Activated naive CD8-positive, alpha-beta T cell treated with anti-CD3 and anti-CD28 coated beads, Interleukin-2, amount 50 U/mL, for 24 hours (primary cell): ENCODE measurements at regions not wholly inside any gene's neighbourhood (a gene's known extent, or its start where the extent isn't known, plus 50 kb on each side); places are given as distances from the start of the nearest gene placed in this dataset.
"Not testable (repeated sequence)": the region's sequence is repeated elsewhere in the genome, so short reads cannot be mapped to it uniquely, and the experiment has no call there.

Source experiments
- ATAC-seq: fragments of 150-1000 bp; cut with Tn5 transposase; one replicate; pipeline ENCODE4 v1.10.0; 2021
- DNase-seq: peaks from one replicate; pipeline ENCODE4 v3.0.0; 2021
- H3K27ac Mint-ChIP-seq: one replicate; pipeline ENCODE4 v1.8.0; 2021; ENCODE audit warnings: mild to moderate bottlenecking, mixed read lengths
- H3K27me3 Mint-ChIP-seq: one replicate; pipeline ENCODE4 v1.8.0; 2021; ENCODE audit warnings: mixed read lengths
- H3K36me3 Mint-ChIP-seq: one replicate; pipeline ENCODE4 v1.8.0; 2021; ENCODE audit warnings: low read depth, mixed read lengths
- H3K4me1 Mint-ChIP-seq: one replicate; pipeline ENCODE4 v1.8.0; 2021; ENCODE audit warnings: mixed read lengths
- H3K4me3 Mint-ChIP-seq: one replicate; pipeline ENCODE4 v1.8.0; 2021; ENCODE audit warnings: mild to moderate bottlenecking, moderate library complexity, mixed read lengths
- H3K9me3 Mint-ChIP-seq: one replicate; pipeline ENCODE4 v1.8.0; 2021; ENCODE audit warnings: mixed read lengths

DNA sequence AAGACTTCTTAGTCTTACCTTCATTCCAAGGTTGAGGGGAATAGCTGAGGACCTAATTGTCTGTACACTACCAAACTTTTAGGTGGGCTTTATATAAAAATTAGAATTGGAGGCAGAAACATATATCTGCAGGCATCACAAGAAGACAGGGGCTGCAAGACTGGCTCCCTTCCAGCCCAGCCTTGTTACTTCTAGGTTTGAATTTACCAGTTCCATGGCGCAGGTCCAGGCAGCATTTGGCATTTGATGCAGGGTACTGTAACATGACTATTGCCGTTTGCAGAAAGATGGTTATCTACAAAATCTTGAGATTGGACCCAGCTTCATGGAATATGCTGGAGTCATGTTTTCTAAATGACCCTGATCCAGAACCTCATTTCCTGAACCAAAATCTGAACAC, 105.4 kb upstream of the RHOBTB1 start:
- Mint-ChIP-seq H3K4me3 (no peak overlapping the region), H3K27me3 (peaks cover 2% of the 10 kb centered on the region), H3K36me3 (no peaks in the 10 kb centered on the region), H3K27ac (no peak overlapping the region), H3K4me1 (no peaks in the 10 kb centered on the region), H3K9me3 (no peaks in the 10 kb centered on the region)
- ATAC-seq (no peak), DNase-seq (no peak)

- no peak for DNase-seq
- Mint-ChIP-seq H3K4me3 (no peak overlapping the region), H3K4me1 (no peaks in the 10 kb centered on the region), H3K27ac (no peak overlapping the region), H3K36me3 (no peaks in the 10 kb centered on the region), H3K9me3 (no peaks in the 10 kb centered on the region), H3K27me3 (peaks cover 2% of the 10 kb centered on the region)
- ATAC-seq = no peak
Observed at GRCh38 chr10:61047788-61048560, 104.0 kb upstream of the RHOBTB1 start.

DNA sequence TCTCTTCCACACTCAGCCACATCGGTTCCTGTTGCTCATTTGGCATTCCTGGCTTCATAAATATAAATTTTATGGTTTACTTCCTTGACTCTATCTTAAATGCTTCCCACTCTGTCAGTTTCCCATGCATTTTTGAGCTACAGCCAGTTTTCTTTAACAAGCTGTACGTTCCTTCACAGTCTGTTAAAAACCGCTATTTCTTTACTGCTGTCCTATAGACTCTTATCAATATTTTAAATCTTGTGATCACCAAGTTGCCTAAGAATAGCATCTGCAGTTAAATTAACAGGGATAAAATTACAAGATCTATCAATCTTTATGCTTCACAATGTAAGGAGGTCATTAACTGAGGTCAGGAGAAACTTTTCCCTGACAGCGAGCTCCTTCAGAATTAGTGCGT, 103.1 kb upstream of the RHOBTB1 start:
- no peaks in the 10 kb centered on the region for H3K4me1 Mint-ChIP-seq
- no peaks in the 10 kb centered on the region for H3K36me3 Mint-ChIP-seq
- no peak overlapping the region for H3K27ac Mint-ChIP-seq
- no peaks in the 10 kb centered on the region for H3K9me3 Mint-ChIP-seq
- DNase-seq = no peak
- no peak for ATAC-seq
- no peak overlapping the region for H3K4me3 Mint-ChIP-seq
- H3K27me3 Mint-ChIP-seq = peaks cover 2% of the 10 kb centered on the region

- not testable (repeated sequence) for H3K27me3 Mint-ChIP-seq, H3K4me1 Mint-ChIP-seq, H3K4me3 Mint-ChIP-seq, ATAC-seq, H3K36me3 Mint-ChIP-seq, H3K27ac Mint-ChIP-seq, H3K9me3 Mint-ChIP-seq, DNase-seq
Observed at GRCh38 chr10:61045480-61045879, 101.5 kb upstream of the RHOBTB1 start.

DNA sequence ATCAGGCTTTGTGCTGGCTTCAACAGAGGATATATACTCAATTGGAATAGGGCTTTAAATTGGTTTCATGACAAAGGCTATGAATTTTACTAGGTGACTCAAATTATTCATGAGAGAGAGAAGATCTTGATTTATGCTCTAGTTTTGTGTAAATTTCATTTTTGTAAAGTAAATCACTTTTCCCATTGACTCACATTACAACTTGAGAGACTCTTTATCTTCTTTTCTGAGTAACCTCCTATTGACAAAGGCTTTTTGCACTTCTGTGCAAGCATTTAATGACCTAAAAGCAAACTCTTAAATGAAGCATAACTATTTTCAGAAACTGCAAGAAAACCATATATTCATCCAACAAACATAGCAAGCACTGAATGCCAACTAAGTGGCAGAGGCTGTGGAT, 98.5 kb upstream of the RHOBTB1 start:
- no peak for ATAC-seq
- H3K27me3 Mint-ChIP-seq = no peaks in the 10 kb centered on the region
- no peaks in the 10 kb centered on the region for H3K9me3 Mint-ChIP-seq
- no peak overlapping the region for H3K27ac Mint-ChIP-seq
- DNase-seq = no peak
- H3K36me3 Mint-ChIP-seq = no peaks in the 10 kb centered on the region
- H3K4me3 Mint-ChIP-seq = no peak overlapping the region
- H3K4me1 Mint-ChIP-seq = no peaks in the 10 kb centered on the region

DNA sequence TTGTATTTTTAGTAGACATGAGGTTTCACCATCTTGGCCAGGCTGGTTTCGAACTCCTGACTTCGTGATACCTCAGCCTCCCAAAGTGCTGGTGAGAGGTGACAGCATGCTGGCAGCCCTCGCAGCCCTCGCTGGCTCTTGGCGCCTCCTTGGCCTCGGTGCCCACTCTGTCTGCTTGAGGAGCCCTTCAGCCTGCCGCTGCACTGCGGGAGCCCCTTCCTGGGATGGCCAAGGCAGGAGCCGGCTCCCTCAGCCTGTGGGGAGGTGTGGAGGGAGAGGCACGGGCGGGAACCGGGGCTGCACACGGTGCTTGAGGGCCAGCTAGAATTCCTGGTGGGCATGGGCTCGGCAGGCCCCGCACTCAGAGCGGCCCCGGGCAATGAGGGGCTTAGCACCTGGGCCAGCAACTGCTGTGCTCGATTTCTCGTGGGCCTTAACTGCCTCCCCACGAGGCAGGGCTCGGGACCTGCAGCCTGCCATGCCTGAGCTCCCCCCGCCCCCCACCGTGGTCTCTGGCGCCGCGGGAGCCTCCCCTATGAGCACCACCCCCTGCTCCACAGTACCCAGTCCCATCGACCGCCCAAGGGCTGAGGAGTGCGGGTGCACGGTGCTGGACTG, 96.5 kb upstream of the RHOBTB1 start:
- Mint-ChIP-seq H3K9me3 (no peaks in the 10 kb centered on the region), H3K4me3 (no peak overlapping the region), H3K27ac (no peak overlapping the region), H3K4me1 (no peaks in the 10 kb centered on the region), H3K27me3 (no peaks in the 10 kb centered on the region), H3K36me3 (no peaks in the 10 kb centered on the region)
- DNase-seq (no peak), ATAC-seq (no peak)

GRCh38 chr10:61039868-61040267, 95.9 kb upstream of the RHOBTB1 start:
- H3K36me3 Mint-ChIP-seq = no peaks in the 10 kb centered on the region
- H3K9me3 Mint-ChIP-seq = no peaks in the 10 kb centered on the region
- ATAC-seq (no peak), DNase-seq (no peak)
- no peaks in the 10 kb centered on the region for H3K27me3 Mint-ChIP-seq
- no peaks in the 10 kb centered on the region for H3K4me1 Mint-ChIP-seq
- no peak overlapping the region for H3K4me3 Mint-ChIP-seq
- no peak overlapping the region for H3K27ac Mint-ChIP-seq

- H3K27ac Mint-ChIP-seq, ATAC-seq, DNase-seq: not testable (repeated sequence)
Observed at GRCh38 chr10:61037261-61037830, 93.4 kb upstream of the RHOBTB1 start.

GRCh38 chr10:61036148-61036547, 92.2 kb upstream of the RHOBTB1 start:
- H3K4me3 Mint-ChIP-seq, DNase-seq, ATAC-seq: not testable (repeated sequence)

More at GRCh38 chr10:61037261-61037830, 93.4 kb upstream of the RHOBTB1 start:
- not testable (repeated sequence) for H3K4me3 Mint-ChIP-seq, H3K36me3 Mint-ChIP-seq, H3K9me3 Mint-ChIP-seq, H3K27me3 Mint-ChIP-seq, H3K4me1 Mint-ChIP-seq

GRCh38 chr10:61031341-61031740, 87.4 kb upstream of the RHOBTB1 start:
- Mint-ChIP-seq H3K27ac (no peak overlapping the region), H3K36me3 (no peaks in the 10 kb centered on the region), H3K4me3 (no peak overlapping the region), H3K9me3 (no peaks in the 10 kb centered on the region), H3K4me1 (no peaks in the 10 kb centered on the region), H3K27me3 (peaks cover 2% of the 10 kb centered on the region)
- DNase-seq = no peak
- no peak for ATAC-seq

More at GRCh38 chr10:61036148-61036547, 92.2 kb upstream of the RHOBTB1 start:
- H3K27me3 Mint-ChIP-seq, H3K9me3 Mint-ChIP-seq, H3K27ac Mint-ChIP-seq, H3K36me3 Mint-ChIP-seq, H3K4me1 Mint-ChIP-seq: not testable (repeated sequence)

DNA sequence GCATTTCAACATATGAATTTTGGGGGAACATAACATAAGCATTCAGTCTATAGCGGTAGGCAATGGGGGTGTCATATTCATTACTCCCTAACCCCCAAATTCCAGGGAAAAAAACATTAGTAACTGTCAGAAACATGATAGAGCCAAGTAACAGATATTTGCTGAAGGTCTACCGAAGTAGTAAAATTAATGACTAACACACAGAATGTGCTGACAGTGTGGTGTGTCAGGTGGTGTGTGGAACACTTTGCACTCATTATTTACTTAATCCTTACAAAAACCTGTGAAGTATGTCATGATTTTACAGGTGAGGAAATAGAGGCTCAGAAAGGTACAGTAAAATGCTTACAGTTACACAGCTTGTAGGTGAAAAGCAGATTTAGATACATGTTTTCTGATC, 85.4 kb upstream of the RHOBTB1 start:
- ATAC-seq = no peak
- Mint-ChIP-seq H3K9me3 (no peaks in the 10 kb centered on the region), H3K36me3 (no peaks in the 10 kb centered on the region), H3K4me1 (no peaks in the 10 kb centered on the region), H3K4me3 (no peak overlapping the region), H3K27ac (no peak overlapping the region), H3K27me3 (peaks cover 2% of the 10 kb centered on the region)
- no peak for DNase-seq

DNA sequence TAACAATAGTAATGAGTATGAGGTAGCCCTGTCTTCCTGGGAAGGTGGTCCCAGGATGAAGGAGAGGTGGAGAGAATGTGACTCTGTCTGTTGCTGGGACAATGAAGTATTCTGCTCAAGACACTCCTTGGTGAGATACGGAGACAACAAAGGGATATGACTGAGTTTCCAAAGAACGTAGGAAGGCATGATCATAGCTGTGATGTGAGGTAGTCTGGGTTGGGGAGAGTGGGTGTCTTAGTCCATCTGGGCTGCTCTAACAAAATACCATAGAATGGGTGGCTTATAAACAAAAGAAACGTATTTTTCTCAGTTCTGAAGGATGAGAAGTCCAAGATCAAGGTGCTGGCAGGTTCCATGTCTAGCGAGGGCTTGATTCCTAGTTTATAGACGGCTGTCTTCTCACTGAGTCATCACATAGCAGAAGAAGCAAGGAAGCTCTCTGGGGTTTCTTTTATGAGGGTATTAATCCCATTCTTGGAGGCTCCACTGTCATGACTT, 84.9 kb upstream of the RHOBTB1 start:
- Mint-ChIP-seq H3K36me3 (no peaks in the 10 kb centered on the region), H3K4me3 (no peak overlapping the region), H3K27me3 (peaks cover 2% of the 10 kb centered on the region), H3K9me3 (no peaks in the 10 kb centered on the region), H3K4me1 (no peaks in the 10 kb centered on the region), H3K27ac (no peak overlapping the region)
- ATAC-seq (no peak), DNase-seq (no peak)

GRCh38 chr10:61024856-61025201, 80.8 kb upstream of the RHOBTB1 start:
- Mint-ChIP-seq H3K9me3 (no peaks in the 10 kb centered on the region), H3K27me3 (peaks cover 3% of the 10 kb centered on the region), H3K4me3 (no peak overlapping the region), H3K36me3 (no peaks in the 10 kb centered on the region), H3K4me1 (no peaks in the 10 kb centered on the region), H3K27ac (no peak overlapping the region)
- DNase-seq = no peak
- no peak for ATAC-seq

- Mint-ChIP-seq H3K9me3 (no peaks in the 10 kb centered on the region), H3K36me3 (no peaks in the 10 kb centered on the region)
Observed at GRCh38 chr10:61024151-61024855, 80.3 kb upstream of the RHOBTB1 start.

DNA sequence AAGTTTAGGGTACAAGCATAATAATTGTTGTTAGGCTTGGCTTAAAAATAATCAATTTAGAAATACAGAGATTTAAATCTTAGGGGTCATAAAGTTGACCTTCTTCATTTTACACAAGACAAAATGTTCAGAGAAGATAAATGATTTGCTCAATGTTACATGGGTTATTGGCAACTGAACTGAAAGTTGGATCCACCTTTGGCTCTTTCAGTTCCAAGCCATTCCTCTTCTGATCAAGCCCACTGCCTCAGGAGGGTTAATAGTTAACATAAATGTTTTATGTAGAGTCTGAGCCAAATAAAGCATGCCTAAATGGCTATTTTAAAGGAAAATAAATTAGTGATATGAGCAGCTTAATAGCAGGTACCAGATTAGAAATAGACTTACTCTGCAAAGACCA, 79.1 kb upstream of the RHOBTB1 start:
- H3K9me3 Mint-ChIP-seq = peaks cover 4% of the 10 kb centered on the region
- no peak overlapping the region for H3K4me3 Mint-ChIP-seq
- H3K27ac Mint-ChIP-seq = no peak overlapping the region
- DNase-seq (no peak), ATAC-seq (no peak)
- peaks cover 10% of the 10 kb centered on the region for H3K27me3 Mint-ChIP-seq
- H3K36me3 Mint-ChIP-seq = no peaks in the 10 kb centered on the region
- H3K4me1 Mint-ChIP-seq = no peaks in the 10 kb centered on the region

More at GRCh38 chr10:61024151-61024855, 80.3 kb upstream of the RHOBTB1 start:
- no peak for DNase-seq
- Mint-ChIP-seq H3K27me3 (peaks cover 6% of the 10 kb centered on the region), H3K4me3 (no peak overlapping the region), H3K27ac (no peak overlapping the region), H3K4me1 (no peaks in the 10 kb centered on the region)
- no peak for ATAC-seq
